COLO668 (cell line): ENCODE measurements at regions not wholly inside any gene's neighbourhood (a gene's known extent, or its start where the extent isn't known, plus 50 kb on each side); places are given as distances from the start of the nearest gene placed in this dataset.

Source experiments
- DNase-seq: peaks from one replicate; lab custom pipeline; 2025; ENCODE audit not compliant: unreplicated experiment; lab: John Stamatoyannopoulos, UW

GRCh38 chr3:157639756-157640426, 136.7 kb upstream of the VEPH1 start:
- DNase-seq, result no peak

DNA sequence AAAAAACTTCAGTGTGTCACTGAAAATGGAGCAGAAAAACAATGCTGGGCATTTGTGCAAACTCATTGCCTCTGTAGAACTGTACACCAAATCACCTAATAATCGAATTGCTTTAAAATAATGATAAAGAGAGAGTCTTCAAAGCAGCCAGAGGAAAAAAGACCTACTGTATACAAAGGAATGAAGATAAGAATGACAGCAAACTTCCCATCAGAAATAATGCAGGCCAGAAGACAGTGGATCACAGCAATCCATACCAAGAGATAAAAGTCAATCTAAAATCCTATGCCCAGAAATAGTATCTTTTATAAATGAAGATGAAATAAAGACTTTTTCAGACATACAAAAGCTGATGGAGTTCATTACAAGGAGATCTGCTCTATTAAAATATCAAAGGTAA, 134.7 kb upstream of the VEPH1 start:
- DNase-seq, result no peak

- no peak for DNase-seq
These were observed 130.0 kb upstream of the VEPH1 start for GRCh38 chr3:157633241-157633640.

GRCh38 chr3:157632075-157632474, 128.9 kb upstream of the VEPH1 start:
- DNase-seq, result no peak

- no peak for DNase-seq
These were observed 128.3 kb upstream of the VEPH1 start for GRCh38 chr3:157631478-157631877.

DNA sequence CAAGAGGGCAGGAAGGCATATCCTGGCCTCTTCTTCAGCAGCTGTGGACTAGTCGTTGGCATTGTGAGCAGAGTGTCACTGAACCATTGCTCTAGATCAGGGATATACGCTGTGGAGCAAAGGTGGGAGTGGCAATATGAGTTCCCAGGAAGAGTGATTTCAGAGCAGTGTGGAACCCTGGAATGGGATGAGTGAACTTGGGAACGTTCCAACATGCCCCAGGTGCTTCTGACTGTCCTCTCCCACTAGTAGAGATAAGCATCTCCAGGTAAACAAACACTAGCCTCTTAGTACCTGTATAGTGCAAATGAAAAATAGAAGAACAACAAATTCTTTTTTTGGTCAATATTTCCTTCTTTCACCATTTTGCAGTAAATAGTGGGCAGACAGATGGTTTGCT, 123.6 kb upstream of the VEPH1 start:
- no peak for DNase-seq

- DNase-seq, result no peak
These were observed 121.6 kb upstream of the VEPH1 start for GRCh38 chr3:157624801-157625200.

- no peak for DNase-seq
These were observed 115.7 kb upstream of the VEPH1 start for GRCh38 chr3:157618886-157619285.

DNA sequence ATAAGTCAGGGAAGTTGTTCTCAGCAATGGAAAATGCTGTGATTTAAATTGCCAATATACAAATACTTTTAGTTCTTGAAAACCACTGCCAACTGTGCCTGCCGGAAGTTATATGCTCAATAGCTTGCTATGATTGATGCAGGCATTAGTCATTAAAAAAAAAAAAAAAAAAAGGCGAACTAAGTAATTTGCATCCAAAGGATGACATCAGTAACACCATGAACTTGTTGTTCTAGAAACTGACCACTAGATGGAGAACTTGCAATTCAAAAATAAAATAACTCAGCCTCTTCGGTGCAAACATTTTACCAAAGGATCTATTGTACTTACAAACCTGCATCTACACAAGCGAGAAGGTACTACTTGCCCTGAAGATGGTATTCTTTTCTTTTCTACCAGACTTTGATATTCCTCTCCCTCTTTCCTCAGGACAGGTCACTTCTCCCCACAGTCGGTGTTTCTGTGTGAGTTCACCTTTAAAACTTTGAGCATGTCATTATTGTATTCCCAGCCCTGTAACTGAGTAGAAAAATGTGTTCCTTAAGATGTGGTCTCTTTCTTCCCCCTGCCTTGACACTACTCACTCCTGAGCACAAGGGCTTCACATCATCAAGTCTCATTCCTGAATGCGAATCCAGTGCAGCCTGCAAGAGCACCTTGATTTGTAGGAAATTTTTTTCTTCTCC, 115.0 kb upstream of the VEPH1 start:
- DNase-seq, result no peak

- no peak for DNase-seq
These were observed 111.7 kb upstream of the VEPH1 start for GRCh38 chr3:157614896-157615295.

GRCh38 chr3:157611536-157612076, 108.4 kb upstream of the VEPH1 start:
- DNase-seq, result no peak

DNA sequence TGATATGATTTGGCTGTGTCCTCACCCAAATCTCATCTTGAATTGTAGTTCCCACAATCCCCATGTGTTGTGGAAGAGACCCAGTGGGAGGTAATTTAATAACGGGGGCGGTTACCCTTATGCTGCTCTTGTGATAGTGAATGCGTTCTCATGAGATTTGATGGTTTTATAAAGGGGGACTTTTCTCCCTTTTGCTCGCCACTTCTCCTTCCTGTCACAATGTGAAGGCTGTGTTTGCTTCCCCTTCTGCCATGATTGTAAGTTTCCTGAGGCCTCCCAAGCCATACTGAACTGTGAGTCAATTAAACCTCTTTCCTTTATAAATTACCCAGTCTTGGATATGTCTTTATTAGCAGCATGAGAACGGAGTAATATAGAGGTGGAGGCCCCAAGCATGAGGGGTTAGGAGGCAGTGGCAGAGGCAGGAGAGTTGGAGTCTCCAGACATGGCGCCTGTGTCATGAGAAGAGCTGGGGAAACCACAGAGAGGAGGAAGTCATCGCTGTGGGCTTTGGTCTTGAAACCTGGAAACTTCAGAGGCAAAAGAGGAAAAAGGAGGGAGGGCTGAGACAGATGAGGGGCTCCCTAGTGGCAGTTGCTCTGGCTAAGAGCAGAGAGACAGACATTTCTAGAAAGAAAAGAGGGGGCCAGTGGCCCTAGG, 107.8 kb upstream of the VEPH1 start:
- no peak for DNase-seq

DNA sequence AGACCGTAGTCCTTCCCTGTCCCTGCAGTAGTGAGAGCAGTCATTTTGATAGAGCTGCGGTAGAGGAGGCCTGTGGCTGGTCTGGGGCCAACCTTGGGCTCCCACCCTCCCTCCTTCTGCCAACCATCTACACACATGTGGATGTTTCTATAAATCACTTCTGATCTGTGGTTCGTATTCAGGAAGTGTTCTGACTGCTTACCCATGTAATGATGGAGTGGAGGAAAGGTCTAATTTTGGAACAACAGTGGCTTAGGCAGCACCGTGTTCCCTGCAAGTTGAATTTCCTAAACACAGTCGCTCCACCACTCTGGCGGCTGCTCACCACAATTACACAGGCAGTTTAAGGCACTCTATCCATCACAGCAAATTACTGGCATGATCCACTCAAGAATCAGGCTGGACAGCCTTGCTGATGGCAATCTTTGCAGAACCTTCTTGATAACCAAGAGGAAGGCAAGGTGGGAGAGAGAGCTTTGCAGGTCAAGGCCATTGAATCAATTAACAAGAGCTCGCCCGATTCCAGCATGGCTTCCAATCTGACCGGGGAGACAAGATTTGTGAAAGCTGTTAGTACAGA, 104.7 kb upstream of the VEPH1 start:
- DNase-seq, result no peak

- DNase-seq, result no peak
These were observed 103.6 kb upstream of the VEPH1 start for GRCh38 chr3:157606852-157607197.

- peak; percentile 49 for DNase-seq
These were observed 103.0 kb upstream of the VEPH1 start for GRCh38 chr3:157606011-157606851.

- DNase-seq, result no peak
These were observed 102.1 kb upstream of the VEPH1 start for GRCh38 chr3:157605356-157605755.

DNA sequence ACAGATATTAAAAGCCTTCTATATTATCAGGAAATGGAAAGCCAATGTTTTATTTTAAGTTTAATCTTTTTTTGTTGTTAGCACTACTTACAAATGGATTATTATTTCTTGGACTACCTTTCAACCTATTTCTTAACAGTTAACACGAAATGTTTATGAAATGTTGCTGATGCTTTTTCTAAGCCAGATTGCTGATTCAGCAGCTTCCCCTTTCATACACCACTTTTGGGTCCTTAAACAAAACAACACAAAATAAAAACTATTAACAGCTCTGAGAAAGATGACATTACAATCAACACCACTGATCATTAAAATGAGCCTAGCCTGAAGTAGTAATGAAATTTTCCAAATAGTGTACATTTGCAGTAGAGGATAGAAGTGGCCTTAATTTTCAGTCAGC, 99.2 kb upstream of the VEPH1 start:
- DNase-seq, result no peak

DNA sequence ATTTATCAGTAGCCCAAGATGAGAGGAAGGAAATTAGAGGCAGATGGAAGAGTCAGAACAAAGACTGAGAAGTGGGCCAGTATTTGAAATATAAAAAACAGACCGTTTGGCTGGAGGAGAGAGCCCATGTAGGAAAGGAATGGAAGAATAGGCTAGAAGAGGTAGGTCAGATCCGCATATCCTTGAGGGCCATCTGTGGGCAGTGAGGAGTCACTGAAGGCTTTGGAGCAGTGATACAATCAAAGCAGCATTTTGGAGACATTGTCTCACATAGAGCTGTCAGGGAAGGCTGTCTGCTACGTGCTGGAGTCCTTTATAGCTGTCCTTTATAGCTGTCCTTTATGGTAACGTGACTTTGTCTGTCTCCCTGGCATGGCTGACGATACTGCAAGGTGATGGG, 92.0 kb upstream of the VEPH1 start:
- DNase-seq, result no peak

- DNase-seq, result no peak
These were observed 91.2 kb upstream of the VEPH1 start for GRCh38 chr3:157594413-157594812.

DNA sequence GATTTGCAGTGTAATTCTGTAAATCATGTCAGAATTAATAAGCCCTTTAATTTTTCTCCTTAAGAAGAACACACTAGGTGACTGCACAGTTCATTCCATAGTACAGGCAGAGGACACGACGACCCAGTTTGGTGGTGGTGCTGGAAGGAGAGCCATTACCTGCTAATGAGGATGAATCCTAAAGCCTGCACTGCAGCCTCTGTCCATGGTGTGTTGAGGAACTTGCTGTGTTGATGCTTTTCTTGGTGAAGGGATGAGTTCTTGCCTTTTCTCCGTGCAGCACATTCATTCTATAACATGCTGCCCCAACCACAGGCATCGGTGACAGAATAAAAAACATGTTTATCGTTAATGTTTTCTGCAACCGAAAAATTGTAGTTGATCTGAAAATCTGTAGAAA, 89.6 kb upstream of the VEPH1 start:
- DNase-seq, result no peak

GRCh38 chr3:157590273-157590672, 87.1 kb upstream of the VEPH1 start:
- DNase-seq, result no peak
